KMS-11 (cell line): ENCODE measurements at regions not wholly inside any gene's neighbourhood (a gene's known extent, or its start where the extent isn't known, plus 50 kb on each side); places are given as distances from the start of the nearest gene placed in this dataset.

ENCODE experiments used
- H2AFZ ChIP-seq: fragments of 200-600 bp; sonication (generic); 2 replicates; pipeline ENCODE4 v1.6.1; 2016; ENCODE audit warnings: antibody characterized with exemption, mixed run types, low read depth
- H3K27ac ChIP-seq: fragments of 200-600 bp; sonication (generic); 2 replicates; pipeline ENCODE4 v1.6.1; 2016; ENCODE audit warnings: mild to moderate bottlenecking, mixed run types
- H3K27me3 ChIP-seq: fragments of 200-600 bp; sonication (generic); 2 replicates; pipeline ENCODE4 v1.6.1; 2017; ENCODE audit warnings: mild to moderate bottlenecking, low read depth, mixed run types, moderate library complexity; ENCODE audit not compliant: insufficient read depth
- H3K36me3 ChIP-seq: fragments of 200-600 bp; sonication (generic); 2 replicates; pipeline ENCODE4 v1.6.1; 2017; ENCODE audit warnings: mild to moderate bottlenecking, mixed run types; ENCODE audit not compliant: insufficient read depth
- H3K4me1 ChIP-seq: fragments of 200-600 bp; sonication (generic); 2 replicates; pipeline ENCODE4 v1.6.1; 2016; ENCODE audit warnings: mild to moderate bottlenecking, low read depth, mixed run types; ENCODE audit not compliant: poor library complexity, severe bottlenecking
- H3K4me2 ChIP-seq: fragments of 200-600 bp; sonication (generic); 2 replicates; pipeline ENCODE4 v1.7.0; 2016; ENCODE audit warnings: mild to moderate bottlenecking, mixed run types
- H3K4me3 ChIP-seq: fragments of 200-600 bp; sonication (generic); IDR thresholded peaks from 2 replicates; pipeline ENCODE4 v1.6.1; 2017; ENCODE audit warnings: low read depth, low read length, mixed read lengths; ENCODE audit not compliant: insufficient read depth
- H3K79me2 ChIP-seq: fragments of 200-600 bp; sonication (generic); 2 replicates; pipeline ENCODE4 v1.6.1; 2016; ENCODE audit warnings: low read depth, mixed run types; ENCODE audit not compliant: insufficient read depth
- H3K9ac ChIP-seq: fragments of 200-600 bp; sonication (generic); 2 replicates; pipeline ENCODE4 v1.6.1; 2016; ENCODE audit warnings: mild to moderate bottlenecking, mixed run types
- H4K20me1 ChIP-seq: fragments of 200-600 bp; sonication (generic); 2 replicates; pipeline ENCODE4 v1.6.1; 2016; ENCODE audit warnings: mild to moderate bottlenecking, mixed run types; ENCODE audit not compliant: insufficient read depth
- CTCF ChIP-seq: fragments of 200-600 bp; sonication (generic); conservative IDR thresholded peaks from 2 replicates; pipeline ENCODE4 v1.6.1; 2017; ENCODE audit warnings: low read depth, mild to moderate bottlenecking, antibody characterized with exemption, low read length, moderate library complexity, mixed read lengths

DNA sequence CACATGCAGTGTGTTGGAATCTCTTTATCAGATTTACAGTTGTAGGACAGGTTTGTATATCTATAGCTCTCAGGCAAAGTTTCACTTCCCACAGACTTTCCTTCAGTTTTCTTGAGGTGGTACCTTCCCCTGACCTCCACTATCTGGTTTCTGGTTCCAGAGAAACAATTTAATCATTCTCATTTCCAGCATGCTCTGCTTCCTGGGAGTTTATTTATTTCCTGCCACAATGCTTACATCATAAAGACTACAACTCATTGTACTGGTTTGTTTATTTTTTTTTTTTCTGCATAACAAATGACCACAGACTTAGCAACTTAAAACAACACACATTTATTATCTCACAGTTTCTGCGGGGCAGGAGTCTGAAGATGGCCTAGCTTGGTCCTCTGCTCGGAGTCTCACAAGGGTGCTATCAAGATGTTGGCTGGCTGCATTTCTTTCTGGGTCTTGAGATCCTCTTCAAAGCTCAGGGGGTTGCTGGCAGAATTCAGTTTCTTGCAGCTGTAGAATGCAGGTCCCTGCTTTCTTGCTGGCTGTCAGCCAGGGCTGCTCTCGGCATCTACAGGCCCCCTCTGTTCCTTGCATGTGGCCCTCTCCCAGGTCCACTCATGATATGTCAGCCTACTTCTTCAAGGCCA, 247.7 kb downstream of the ENC1 start:
- H3K4me1 ChIP-seq = peaks cover 63% of the 10 kb centered on the region
- TF ChIP-seq CTCF = no peak
- H3K27ac ChIP-seq = peak overlapping the region; percentile 70; the same call in 1 of the 2 replicates
- no peaks in the 10 kb centered on the region for H3K36me3 ChIP-seq
- no peaks in the 10 kb centered on the region for H3K27me3 ChIP-seq
- no peaks in the 10 kb centered on the region for H3K79me2 ChIP-seq
- H4K20me1 ChIP-seq = no peaks in the 10 kb centered on the region
- H2AFZ ChIP-seq = peak overlapping the region; percentile 7; the same call in 1 of the 2 replicates
- peak overlapping the region; percentile 9 for H3K4me2 ChIP-seq
- H3K4me3 ChIP-seq = no peak overlapping the region
- no peak overlapping the region for H3K9ac ChIP-seq

DNA sequence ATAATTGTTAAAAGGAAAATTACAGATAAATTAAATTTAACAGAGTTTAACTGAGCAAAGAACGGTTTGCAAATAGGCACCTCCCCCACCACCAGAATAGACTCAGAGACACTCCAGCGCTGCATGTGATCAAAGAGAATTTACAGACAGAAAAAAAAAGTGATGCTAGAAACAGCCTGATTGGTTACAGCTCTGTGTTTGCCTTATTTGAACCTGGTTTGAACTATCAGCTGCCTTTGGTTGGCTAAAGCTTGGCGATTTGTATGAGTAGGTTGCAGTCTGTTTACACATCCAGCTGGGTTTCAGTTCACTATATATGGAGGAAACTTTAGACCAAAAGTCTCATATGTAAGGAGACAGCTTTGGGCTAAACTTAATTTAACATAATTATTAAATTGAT, 249.1 kb downstream of the ENC1 start:
- no peak for TF ChIP-seq CTCF
- H3K4me2 ChIP-seq = no peak overlapping the region
- no peaks in the 10 kb centered on the region for H3K36me3 ChIP-seq
- H3K4me1 ChIP-seq = peaks cover 54% of the 10 kb centered on the region
- H3K9ac ChIP-seq = no peak overlapping the region
- no peak overlapping the region for H3K4me3 ChIP-seq
- no peaks in the 10 kb centered on the region for H4K20me1 ChIP-seq
- no peak overlapping the region for H2AFZ ChIP-seq
- no peaks in the 10 kb centered on the region for H3K27me3 ChIP-seq
- no peaks in the 10 kb centered on the region for H3K79me2 ChIP-seq
- H3K27ac ChIP-seq = no peak overlapping the region

DNA sequence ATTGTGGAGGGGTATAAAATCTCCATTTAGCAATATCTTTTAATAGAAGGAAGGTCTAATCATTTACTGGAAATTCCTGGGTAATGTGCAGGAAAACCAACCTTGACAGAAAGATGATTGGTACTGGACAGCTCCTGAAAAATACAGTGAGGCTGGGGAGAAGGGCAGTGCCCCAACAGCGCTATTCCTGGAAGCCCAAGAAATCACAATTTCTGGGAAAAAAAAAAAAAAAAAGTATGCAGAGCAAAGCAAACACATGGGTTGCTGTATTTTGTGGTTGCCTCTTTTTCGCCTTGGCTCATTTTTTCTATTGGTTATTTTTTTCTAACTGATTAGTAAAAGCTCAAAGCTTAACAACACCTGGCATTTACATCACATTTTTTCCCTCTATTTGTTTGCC, 249.7 kb downstream of the ENC1 start:
- Histone ChIP-seq H3K4me3 (no peak overlapping the region), H2AFZ (no peak overlapping the region), H3K79me2 (no peaks in the 10 kb centered on the region), H3K27me3 (no peaks in the 10 kb centered on the region), H3K27ac (no peak overlapping the region), H4K20me1 (no peaks in the 10 kb centered on the region), H3K4me2 (no peak overlapping the region), H3K4me1 (peaks cover 49% of the 10 kb centered on the region), H3K36me3 (no peaks in the 10 kb centered on the region), H3K9ac (no peak overlapping the region)
- no peak for TF ChIP-seq CTCF

GRCh38 chr5:74390306-74390637, 250.3 kb downstream of the ENC1 start:
- no peaks in the 10 kb centered on the region for H4K20me1 ChIP-seq
- H3K4me1 ChIP-seq = peaks cover 43% of the 10 kb centered on the region
- no peak overlapping the region for H3K4me2 ChIP-seq
- H3K9ac ChIP-seq = no peak overlapping the region
- H3K4me3 ChIP-seq = no peak overlapping the region
- no peak overlapping the region for H3K27ac ChIP-seq
- no peak overlapping the region for H2AFZ ChIP-seq
- no peaks in the 10 kb centered on the region for H3K79me2 ChIP-seq
- no peaks in the 10 kb centered on the region for H3K36me3 ChIP-seq
- TF ChIP-seq CTCF = no peak
- H3K27me3 ChIP-seq = no peaks in the 10 kb centered on the region
